GM10248 (cell line): ENCODE measurements at regions not wholly inside any gene's neighbourhood (a gene's known extent, or its start where the extent isn't known, plus 50 kb on each side); places are given as distances from the start of the nearest gene placed in this dataset.

ENCODE experiments used
- CTCF ChIA-PET: fragments of 300-600 bp; sonication (Branson Sonifier 250); formaldehyde crosslinking; extraction: SDS; loops from one replicate; lab custom pipeline; 2021; ENCODE audit warnings: antibody characterized with exemption; lab: Yijun Ruan, JAX
- POLR2A ChIA-PET: fragments of 350-650 bp; sonication (Branson Sonifier 250); formaldehyde crosslinking; extraction: SDS; loops from one replicate; lab custom pipeline; 2020; ENCODE audit warnings: antibody characterized with exemption; lab: Yijun Ruan, JAX
- DNase-seq: peaks from one replicate; pipeline ENCODE4 v3.0.0; 2012; ENCODE audit errors: extremely low spot score
- TF ChIP-seq, protein P1 (sequence below): IDR thresholded peaks from 2 replicates; pipeline ENCODE4 v1.5.1; 2012; ENCODE audit warnings: mild to moderate bottlenecking, low read depth; ENCODE audit errors: extremely low read depth, missing control alignments, control extremely low read depth

DNA sequence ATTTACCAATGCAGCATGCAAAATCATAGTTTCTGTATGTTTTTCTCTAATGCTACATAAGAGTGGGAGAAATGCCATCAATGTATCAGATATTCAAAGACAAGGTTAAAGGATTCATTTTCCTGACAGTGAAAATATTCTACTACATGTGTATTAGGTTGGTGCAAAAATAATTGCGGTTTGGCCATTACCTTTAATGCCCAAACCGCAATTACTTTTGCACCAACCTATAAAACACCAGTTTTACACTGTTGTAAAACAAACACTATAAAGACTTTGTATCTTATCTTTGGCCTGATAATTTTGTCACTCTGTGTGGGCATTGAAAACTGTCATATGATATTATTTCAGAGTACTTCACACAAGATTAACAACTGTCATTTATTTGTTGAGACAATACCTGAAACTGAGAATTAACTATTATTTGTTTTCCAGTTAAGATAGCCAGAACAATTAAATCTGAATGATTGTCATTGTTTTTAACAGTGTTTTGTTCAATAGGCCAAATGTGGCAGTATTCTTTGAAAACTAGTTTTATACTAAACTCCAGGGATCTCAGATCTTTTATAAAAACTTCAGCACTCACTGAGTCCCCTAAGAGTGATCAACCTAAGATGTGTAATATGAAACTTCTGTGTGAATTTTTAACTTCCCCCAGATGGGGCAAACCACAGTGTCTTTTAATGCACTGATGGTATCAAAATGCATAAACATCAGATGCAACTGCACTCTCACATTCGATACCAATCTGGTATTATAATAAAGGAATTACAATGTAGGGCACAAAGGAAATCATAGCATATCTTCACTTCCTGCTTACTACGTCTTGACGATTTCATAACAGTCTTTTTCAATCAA lies 53.8 kb upstream of the FBN2 start:
- POLR2A ChIA-PET = no interaction called here
- DNase-seq = no peak
- TF ChIP-seq, protein P1, sequence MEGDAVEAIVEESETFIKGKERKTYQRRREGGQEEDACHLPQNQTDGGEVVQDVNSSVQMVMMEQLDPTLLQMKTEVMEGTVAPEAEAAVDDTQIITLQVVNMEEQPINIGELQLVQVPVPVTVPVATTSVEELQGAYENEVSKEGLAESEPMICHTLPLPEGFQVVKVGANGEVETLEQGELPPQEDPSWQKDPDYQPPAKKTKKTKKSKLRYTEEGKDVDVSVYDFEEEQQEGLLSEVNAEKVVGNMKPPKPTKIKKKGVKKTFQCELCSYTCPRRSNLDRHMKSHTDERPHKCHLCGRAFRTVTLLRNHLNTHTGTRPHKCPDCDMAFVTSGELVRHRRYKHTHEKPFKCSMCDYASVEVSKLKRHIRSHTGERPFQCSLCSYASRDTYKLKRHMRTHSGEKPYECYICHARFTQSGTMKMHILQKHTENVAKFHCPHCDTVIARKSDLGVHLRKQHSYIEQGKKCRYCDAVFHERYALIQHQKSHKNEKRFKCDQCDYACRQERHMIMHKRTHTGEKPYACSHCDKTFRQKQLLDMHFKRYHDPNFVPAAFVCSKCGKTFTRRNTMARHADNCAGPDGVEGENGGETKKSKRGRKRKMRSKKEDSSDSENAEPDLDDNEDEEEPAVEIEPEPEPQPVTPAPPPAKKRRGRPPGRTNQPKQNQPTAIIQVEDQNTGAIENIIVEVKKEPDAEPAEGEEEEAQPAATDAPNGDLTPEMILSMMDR = no peak

GRCh38 chr5:128596071-128596470 lies 58.0 kb upstream of the FBN2 start:
- POLR2A ChIA-PET = no interaction called here
- CTCF ChIA-PET = no interaction called here
- no peak for DNase-seq
- TF ChIP-seq, protein P1 = no peak

More for the DNA sequence above, 53.8 kb upstream of the FBN2 start:
- CTCF ChIA-PET = no interaction called here

GRCh38 chr5:128597156-128597555 lies 59.1 kb upstream of the FBN2 start:
- CTCF ChIA-PET = no interaction called here
- POLR2A ChIA-PET = no interaction called here
- TF ChIP-seq, protein P1 = no peak
- no peak for DNase-seq

GRCh38 chr5:128613128-128613527 lies 75.1 kb upstream of the FBN2 start:
- TF ChIP-seq, protein P1 = no peak
- DNase-seq = no peak
- POLR2A ChIA-PET = no interaction called here
- CTCF ChIA-PET = interaction anchor here (1.5 kb wide), 1 partner anchor 13 kb away, joined by 4 read pairs; no protein-coding TSS in a partner anchor

DNA sequence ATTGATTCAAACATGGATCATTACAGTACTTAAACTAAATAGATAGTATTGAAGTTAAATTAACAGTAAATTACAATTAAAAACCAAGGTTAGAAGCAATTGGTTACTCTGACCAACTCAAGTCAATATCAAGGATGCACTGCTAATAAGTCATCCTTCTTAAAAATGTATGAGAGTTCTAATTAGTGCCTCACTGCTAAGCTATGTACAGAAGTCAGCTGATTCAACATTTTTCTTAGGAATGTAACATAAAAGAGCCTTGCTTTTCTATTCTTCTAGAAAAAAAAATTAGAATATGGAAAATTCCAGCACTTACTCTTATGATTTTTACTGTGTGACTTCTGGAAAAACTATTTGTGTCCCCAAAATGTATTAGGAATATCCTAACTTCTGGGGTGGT lies 75.7 kb upstream of the FBN2 start:
- ChIA-PET CTCF (no interaction called here), POLR2A (no interaction called here)
- no peak for DNase-seq
- TF ChIP-seq, protein P1 = no peak

DNA sequence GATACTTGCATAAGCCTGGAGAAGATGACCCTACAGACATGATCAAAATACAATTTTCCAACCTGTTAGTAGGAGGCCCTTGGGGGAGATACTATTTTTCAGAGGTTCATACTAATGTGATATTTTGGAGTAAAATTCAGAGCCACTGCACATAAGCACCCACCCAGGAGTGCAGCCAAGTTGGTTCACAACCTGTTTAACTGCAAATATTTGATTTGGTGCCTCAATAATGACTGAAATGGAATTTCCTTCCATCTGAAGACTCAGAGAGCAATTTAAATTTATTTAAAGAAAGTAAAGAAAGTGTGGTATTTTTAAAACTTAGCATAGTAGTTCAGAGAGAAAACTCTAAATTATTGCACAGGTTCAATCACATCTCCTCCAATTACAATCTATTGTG lies 77.5 kb upstream of the FBN2 start:
- TF ChIP-seq, protein P1 = no peak
- ChIA-PET CTCF (no interaction called here), POLR2A (no interaction called here)
- DNase-seq = no peak
